GM12878 (cell line): ENCODE measurements at regions not wholly inside any gene's neighbourhood (a gene's known extent, or its start where the extent isn't known, plus 50 kb on each side); places are given as distances from the start of the nearest gene placed in this dataset.

ENCODE experiments used
- ATAC-seq: fragments of 200-7000 bp; cut with Tn5 transposase; 3 replicates; pipeline ENCODE4 v1.9.1; 2020; ENCODE audit warnings: mild to moderate bottlenecking, moderate library complexity
- BruUV-seq: library from RNA; stranded (reverse); fragments of 400-500 nt; replicated peaks from 2 replicates; lab custom pipeline; 2021; lab: Mats Ljungman, UMichigan
- CTCF ChIA-PET: fragments of 300-600 bp; sonication (Branson Sonifier 250); formaldehyde crosslinking; extraction: SDS; loops from one replicate; lab custom pipeline; 2021; ENCODE audit warnings: inconsistent platforms; lab: Yijun Ruan, JAX
- POLR2A ChIA-PET: fragments of 350-600 bp; formaldehyde crosslinking; extraction: SDS; loops from one replicate; lab custom pipeline; 2021; ENCODE audit warnings: inconsistent platforms; lab: Charles Lee
- RAD21 ChIA-PET: fragments of 300-600 bp; sonication (Branson Sonifier 250); formaldehyde crosslinking; loops from one replicate; lab custom pipeline; 2023; ENCODE audit warnings: antibody characterized with exemption; ENCODE audit not compliant: unreplicated experiment; lab: Charles Lee
- SMC1A ChIA-PET: fragments of 300-600 bp; sonication (Branson Sonifier 250); formaldehyde crosslinking; loops from one replicate; lab custom pipeline; 2023; ENCODE audit not compliant: unreplicated experiment, uncharacterized antibody; lab: Charles Lee
- DNase-seq: peaks from one replicate; pipeline ENCODE4 v3.0.0-alpha.2; 2011; ENCODE audit warnings: low read depth, low spot score
- FAIRE-seq: peaks from 3 replicates; lab custom pipeline; 2011; peaks lifted over from hg19 to GRCh38; lab: Jason Lieb, UNC
- H2AFZ ChIP-seq: 2 replicates; pipeline ENCODE4 v1.6.0; 2011; ENCODE audit warnings: low read depth, low read length, control low read depth; ENCODE audit not compliant: control insufficient read depth
- H3K27ac ChIP-seq: 2 replicates; pipeline ENCODE4 v1.5.1; 2011; ENCODE audit warnings: control low read depth; ENCODE audit not compliant: control insufficient read depth, insufficient read depth
- H3K27me3 ChIP-seq, 2 experiments: replicated peaks in 1 of 2; 2 replicates each; pipeline versions ENCODE4 v1.6.0 to v1.6.1; 2011; ENCODE audit warnings: low read length in 1 of 2; ENCODE audit not compliant: control insufficient read depth in 2 of 2, insufficient read depth in 2 of 2
- H3K36me3 ChIP-seq, 2 experiments: 2 replicates each; pipeline ENCODE4 v1.5.1; 2011; ENCODE audit warnings: low read length in 1 of 2; ENCODE audit not compliant: control insufficient read depth in 2 of 2, insufficient read depth in 2 of 2
- H3K4me1 ChIP-seq: 2 replicates; pipeline ENCODE4 v1.6.1; 2011; ENCODE audit warnings: mild to moderate bottlenecking, low read length, moderate library complexity, mixed read lengths; ENCODE audit not compliant: control insufficient read depth, insufficient read depth
- H3K4me2 ChIP-seq: 2 replicates; pipeline ENCODE4 v1.6.0; 2011; ENCODE audit warnings: control low read depth; ENCODE audit not compliant: control insufficient read depth, insufficient read depth
- H3K4me3 ChIP-seq: fragments of 200-600 bp; sonication (generic); 2 replicates; pipeline ENCODE4 v1.5.1; 2016
- H3K79me2 ChIP-seq: 2 replicates; pipeline ENCODE4 v1.6.0; 2011; ENCODE audit warnings: low read length; ENCODE audit not compliant: control insufficient read depth, insufficient read depth
- H3K9ac ChIP-seq: 2 replicates; pipeline ENCODE4 v1.8.0; 2011; ENCODE audit warnings: low read length, control low read depth, mixed read lengths; ENCODE audit not compliant: control insufficient read depth, insufficient read depth
- H3K9me3 ChIP-seq: replicated peaks from 3 replicates; pipeline ENCODE4 v1.5.1; 2011; ENCODE audit warnings: mild to moderate bottlenecking, low read length; ENCODE audit not compliant: control insufficient read depth, insufficient read depth
- H4K20me1 ChIP-seq: 2 replicates; pipeline ENCODE4 v1.6.0; 2011; ENCODE audit not compliant: control insufficient read depth, insufficient read depth
- BCLAF1 ChIP-seq: fragments of 450-650 bp; IDR thresholded peaks from 2 replicates; pipeline ENCODE4 v1.6.1; 2017; ENCODE audit warnings: antibody characterized with exemption, mild to moderate bottlenecking, moderate library complexity
- CHD4 ChIP-seq: fragments of 200-600 bp; sonication (generic); IDR thresholded peaks from 2 replicates; pipeline ENCODE4 v1.6.1; 2016; ENCODE audit warnings: mild to moderate bottlenecking
- GATAD2B ChIP-seq: fragments of 450-650 bp; conservative IDR thresholded peaks from 2 replicates; pipeline ENCODE4 v1.6.1; 2017; ENCODE audit warnings: low read depth, mild to moderate bottlenecking, moderate library complexity
- IRF3 ChIP-seq: fragments of 450-650 bp; IDR thresholded peaks from 2 replicates; pipeline ENCODE4 v1.6.1; 2014; ENCODE audit warnings: mild to moderate bottlenecking
- IRF5 ChIP-seq: fragments of 450-650 bp; IDR thresholded peaks from 2 replicates; pipeline ENCODE4 v1.6.1; 2017; ENCODE audit warnings: borderline replicate concordance
- LARP7 ChIP-seq: fragments of 450-650 bp; IDR thresholded peaks from 2 replicates; pipeline ENCODE4 v1.6.1; 2017; ENCODE audit warnings: mild to moderate bottlenecking
- RFX5 ChIP-seq: IDR thresholded peaks from 2 replicates; pipeline ENCODE4 v1.6.1; 2011; ENCODE audit warnings: low read depth, low read length, improper control_type of control experiment
- SMC3 ChIP-seq: IDR thresholded peaks from 2 replicates; pipeline ENCODE4 v1.6.1; 2011; ENCODE audit warnings: low read length, improper control_type of control experiment, borderline replicate concordance
- ZNF687 ChIP-seq: fragments of 450-650 bp; IDR thresholded peaks from 2 replicates; pipeline ENCODE4 v1.6.1; 2017; ENCODE audit warnings: mild to moderate bottlenecking, moderate library complexity
- WGBS: methylation state at CpG from one replicate; pipeline ENCODE4 v1.1.6; 2016; ENCODE audit warnings: low lambda C conversion rate; ENCODE audit not compliant: insufficient replicate concordance, insufficient coverage; ENCODE audit errors: missing lambda C conversion rate; 5-methylcytosine and 5-hydroxymethylcytosine counted together
- in situ Hi-C: fragments of 300-500 bp; cut with MboI; formaldehyde crosslinking; loops from 9 replicates; pipeline ENCODE4 v1.14.3; 2018; ENCODE audit warnings: mixed read lengths
- intact Hi-C: fragments of 100-400 bp; cut with micrococcal nuclease; formaldehyde crosslinking; loops from one replicate; pipeline ENCODE4 v1.14.2; 2022; ENCODE audit not compliant: unreplicated experiment

GRCh38 chr16:75922250-75922649 is 196.0 kb upstream of the CPHXL start:
- H3K9me3 ChIP-seq, result no peaks in the 10 kb centered on the region
- H3K4me2 ChIP-seq, result no peak overlapping the region
- no peaks in the 10 kb centered on the region for H3K36me3 ChIP-seq
- TF ChIP-seq SMC3, result no peak
- H4K20me1 ChIP-seq, result no peaks in the 10 kb centered on the region
- no TSS peak for BruUV-seq
- no peak overlapping the region for H3K9ac ChIP-seq
- WGBS, result 0% methylated on average over 3 of the region's 3 CpGs
- no peaks in the 10 kb centered on the region for H3K79me2 ChIP-seq
- SMC1A ChIA-PET, result no interaction called here
- no peaks in the 10 kb centered on the region for H3K27me3 ChIP-seq
- intact Hi-C loops, result no loop called here
- no peak overlapping the region for H2AFZ ChIP-seq
- H3K4me1 ChIP-seq, result no peaks in the 10 kb centered on the region
- in situ Hi-C loops, result no loop called here
- H3K27ac ChIP-seq, result no peak overlapping the region
- FAIRE-seq (no peak), ATAC-seq (no peak), DNase-seq (no peak)
- CTCF ChIA-PET, result no interaction called here
- RAD21 ChIA-PET, result no interaction called here
- H3K4me3 ChIP-seq, result no peak overlapping the region
- POLR2A ChIA-PET, result no interaction called here

GRCh38 chr16:75924397-75924796 is 198.1 kb upstream of the CPHXL start:
- H3K27me3 ChIP-seq, result no peaks in the 10 kb centered on the region
- no peak overlapping the region for H3K27ac ChIP-seq
- SMC1A ChIA-PET, result no interaction called here
- H3K4me3 ChIP-seq, result no peak overlapping the region
- CTCF ChIA-PET, result interaction anchor here (0.6 kb wide), 1 partner anchor 795 kb away, joined by 3 read pairs; no protein-coding TSS in a partner anchor
- POLR2A ChIA-PET, result no interaction called here
- no peaks in the 10 kb centered on the region for H3K9me3 ChIP-seq
- H3K4me2 ChIP-seq, result no peak overlapping the region
- intact Hi-C loops, result no loop called here
- no peak for ATAC-seq
- H3K9ac ChIP-seq, result no peak overlapping the region
- H2AFZ ChIP-seq, result no peak overlapping the region
- FAIRE-seq, result no peak
- no peaks in the 10 kb centered on the region for H3K79me2 ChIP-seq
- no peaks in the 10 kb centered on the region for H3K36me3 ChIP-seq
- 24% methylated on average over 3 of the region's 3 CpGs for WGBS
- in situ Hi-C loops, result no loop called here
- no peak for DNase-seq
- H4K20me1 ChIP-seq, result no peaks in the 10 kb centered on the region
- no TSS peak for BruUV-seq
- RAD21 ChIA-PET, result no interaction called here
- H3K4me1 ChIP-seq, result no peaks in the 10 kb centered on the region
- TF ChIP-seq ZNF687 (no peak), LARP7 (no peak), GATAD2B (no peak), IRF5 (no peak), BCLAF1 (no peak), RFX5 (no peak), CHD4 (no peak), IRF3 (no peak)
